Neuronal stem cell (in vitro differentiated cells): ENCODE measurements at regions not wholly inside any gene's neighbourhood (a gene's known extent, or its start where the extent isn't known, plus 50 kb on each side); places are given as distances from the start of the nearest gene placed in this dataset.

Source experiments
- DNase-seq: peaks from one replicate; pipeline ENCODE4 v3.0.0-alpha.2; 2013; ENCODE audit warnings: low spot score
- H2AFZ ChIP-seq: one replicate; pipeline ENCODE4 v1.6.1; 2013; ENCODE audit warnings: mild to moderate bottlenecking, low read length, inconsistent platforms
- H2AK5ac ChIP-seq: 2 replicates; pipeline ENCODE4 v1.6.1; 2013; ENCODE audit warnings: low read depth, mild to moderate bottlenecking, inconsistent platforms, low read length, moderate library complexity, mixed read lengths
- H2BK120ac ChIP-seq: 2 replicates; pipeline ENCODE4 v1.6.1; 2013; ENCODE audit warnings: low read depth, mild to moderate bottlenecking, inconsistent platforms, low read length, moderate library complexity, mixed read lengths
- H2BK12ac ChIP-seq: one replicate; pipeline ENCODE4 v1.6.1; 2013; ENCODE audit warnings: low read length, inconsistent platforms
- H2BK15ac ChIP-seq: 2 replicates; pipeline ENCODE4 v1.6.1; 2013; ENCODE audit warnings: mild to moderate bottlenecking, low read length, inconsistent platforms, mixed read lengths
- H2BK5ac ChIP-seq: one replicate; pipeline ENCODE4 v1.6.1; 2013; ENCODE audit warnings: inconsistent platforms, mild to moderate bottlenecking, low read length, moderate library complexity
- H3K14ac ChIP-seq: one replicate; pipeline ENCODE4 v1.6.1; 2013; ENCODE audit warnings: low read length, inconsistent platforms
- H3K18ac ChIP-seq: 2 replicates; pipeline ENCODE4 v1.6.1; 2013; ENCODE audit warnings: low read length, inconsistent platforms
- H3K23ac ChIP-seq: 2 replicates; pipeline ENCODE4 v1.6.1; 2013; ENCODE audit warnings: low read depth, mild to moderate bottlenecking, mixed read lengths, low read length, inconsistent platforms; ENCODE audit not compliant: poor library complexity
- H3K27ac ChIP-seq: replicated peaks from 3 replicates; pipeline ENCODE4 v1.5.1; 2013; ENCODE audit warnings: low read length, inconsistent platforms
- H3K27me3 ChIP-seq, 3 experiments: 2 replicates each; pipeline ENCODE4 v1.6.1; 2013; ENCODE audit warnings: low read length in 3 of 3, mild to moderate bottlenecking in 2 of 3, inconsistent platforms in 1 of 3, low read depth in 1 of 3, mixed read lengths in 1 of 3, moderate library complexity in 1 of 3; ENCODE audit not compliant: control insufficient read depth in 3 of 3, insufficient read depth in 3 of 3
- H3K36me3 ChIP-seq, 2 donors: replicated peaks in 1 of 2; 2 replicates each; pipeline ENCODE4 v1.6.1; 2013; ENCODE audit warnings: low read length in 2 of 2; ENCODE audit not compliant: control insufficient read depth in 2 of 2, insufficient read depth in 2 of 2
- H3K4ac ChIP-seq: 2 replicates; pipeline ENCODE4 v1.6.1; 2013; ENCODE audit warnings: inconsistent platforms, mild to moderate bottlenecking, low read length, moderate library complexity
- H3K4me1 ChIP-seq, 2 donors: 1 replicate in 1 of 2; 2 replicates in 1 of 2; pipeline ENCODE4 v1.6.1; 2013; ENCODE audit warnings: low read length in 2 of 2, low read depth in 1 of 2; ENCODE audit not compliant: control insufficient read depth in 2 of 2, insufficient read depth in 1 of 2
- H3K4me2 ChIP-seq: one replicate; pipeline ENCODE4 v1.6.1; 2013; ENCODE audit warnings: mild to moderate bottlenecking, low read length, inconsistent platforms; ENCODE audit not compliant: insufficient read depth, poor library complexity, severe bottlenecking
- H3K4me3 ChIP-seq, 2 donors: 2 replicates each; pipeline ENCODE4 v1.5.1; 2013; ENCODE audit warnings: low read length in 2 of 2, mild to moderate bottlenecking in 2 of 2, inconsistent platforms in 1 of 2, moderate library complexity in 1 of 2
- H3K79me1 ChIP-seq: one replicate; pipeline ENCODE4 v1.6.1; 2013; ENCODE audit warnings: low read depth, mild to moderate bottlenecking, inconsistent platforms, low read length, moderate library complexity
- H3K9ac ChIP-seq: one replicate; pipeline ENCODE4 v1.6.1; 2013; ENCODE audit warnings: mild to moderate bottlenecking, low read depth, low read length, inconsistent platforms; ENCODE audit not compliant: poor library complexity
- H3K9me3 ChIP-seq, 2 donors: replicated peaks in 1 of 2; 2 replicates each; pipeline versions ENCODE3 to v1.6.1; 2013; ENCODE audit warnings: low read length in 2 of 2, mild to moderate bottlenecking in 2 of 2, inconsistent platforms in 1 of 2, low read depth in 1 of 2, mixed read lengths in 1 of 2, moderate library complexity in 1 of 2; ENCODE audit not compliant: control insufficient read depth in 2 of 2, insufficient read depth in 1 of 2
- H4K8ac ChIP-seq: one replicate; pipeline ENCODE4 v1.6.1; 2013; ENCODE audit warnings: low read depth, mild to moderate bottlenecking, inconsistent platforms, low read length, moderate library complexity
- H4K91ac ChIP-seq: one replicate; pipeline ENCODE4 v1.6.1; 2013; ENCODE audit warnings: low read length, low read depth, mild to moderate bottlenecking, inconsistent platforms; ENCODE audit not compliant: poor library complexity
- WGBS, 2 donors: extraction: QIAGEN DNeasy Blood & Tissue Kit; methylation state at CpG; one replicate each; pipeline ENCODE4 v1.1.7; 2013; ENCODE audit warnings: missing lambda C conversion rate in 2 of 2, mixed read lengths in 1 of 2; ENCODE audit not compliant: insufficient read length in 2 of 2, insufficient replicate concordance in 1 of 2; ENCODE audit errors: extremely low coverage in 2 of 2; 5-methylcytosine and 5-hydroxymethylcytosine counted together

DNA sequence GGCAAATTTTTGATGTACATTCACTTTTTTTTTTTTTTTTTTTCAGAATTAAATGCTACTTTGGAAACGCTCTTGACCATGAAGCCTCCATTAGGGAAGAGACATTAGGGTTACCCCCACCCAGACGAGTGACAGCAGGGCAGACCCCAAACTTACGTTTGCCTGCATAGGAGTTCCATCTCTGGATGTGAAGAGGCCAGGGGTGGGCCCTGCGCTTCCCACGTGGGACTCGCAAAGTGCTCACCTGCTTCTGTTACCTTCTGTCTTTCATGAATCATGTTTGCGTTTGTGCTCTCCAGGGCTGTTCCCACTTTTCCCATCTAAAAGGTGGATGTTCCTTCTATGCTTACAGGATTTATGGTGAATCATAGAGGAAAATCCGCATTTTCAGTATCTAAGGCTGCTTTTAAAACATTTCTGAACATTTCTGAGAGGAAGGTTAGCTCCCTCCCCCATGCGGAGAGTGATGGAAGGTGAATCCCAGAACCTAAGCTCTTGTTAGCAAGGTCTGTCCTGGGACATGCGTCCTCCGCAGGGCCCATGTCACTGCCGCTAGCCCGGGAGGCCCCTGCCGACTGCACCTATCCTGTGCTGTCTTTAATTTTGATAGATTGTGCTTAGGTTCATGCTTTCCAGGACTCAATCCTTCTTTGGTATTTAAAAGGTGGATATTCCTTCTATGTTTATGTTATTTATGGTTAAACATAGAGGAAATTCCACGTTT is 135.7 kb upstream of the RTL1 start:
- no peaks in the 10 kb centered on the region for H3K79me1 ChIP-seq
- H3K27ac ChIP-seq = no peak overlapping the region
- no peak overlapping the region for H3K18ac ChIP-seq
- no peak overlapping the region for H4K91ac ChIP-seq
- peaks cover 2 to 7% of the 10 kb centered on the region in 2 donors for H3K9me3 ChIP-seq
- H2BK12ac ChIP-seq = no peak overlapping the region
- H2AK5ac ChIP-seq = no peak overlapping the region
- H3K36me3 ChIP-seq = peaks cover 0 to 2% of the 10 kb centered on the region in 2 donors
- no peak overlapping the region for H2AFZ ChIP-seq
- no peak overlapping the region for H4K8ac ChIP-seq
- no peak for DNase-seq
- H3K23ac ChIP-seq = no peak overlapping the region
- no peaks in the 10 kb centered on the region for H3K27me3 ChIP-seq
- H3K4ac ChIP-seq = no peak overlapping the region
- no peak overlapping the region for H3K4me2 ChIP-seq
- no peak overlapping the region for H2BK120ac ChIP-seq
- H3K14ac ChIP-seq = no peak overlapping the region
- no peak overlapping the region for H3K9ac ChIP-seq
- no peak overlapping the region for H3K4me3 ChIP-seq
- no CpG with 5 or more reads among the region's 15 CpGs for WGBS, 2 donors
- H2BK5ac ChIP-seq = no peak overlapping the region
- H3K4me1 ChIP-seq = no peaks in the 10 kb centered on the region
- no peak overlapping the region for H2BK15ac ChIP-seq

DNA sequence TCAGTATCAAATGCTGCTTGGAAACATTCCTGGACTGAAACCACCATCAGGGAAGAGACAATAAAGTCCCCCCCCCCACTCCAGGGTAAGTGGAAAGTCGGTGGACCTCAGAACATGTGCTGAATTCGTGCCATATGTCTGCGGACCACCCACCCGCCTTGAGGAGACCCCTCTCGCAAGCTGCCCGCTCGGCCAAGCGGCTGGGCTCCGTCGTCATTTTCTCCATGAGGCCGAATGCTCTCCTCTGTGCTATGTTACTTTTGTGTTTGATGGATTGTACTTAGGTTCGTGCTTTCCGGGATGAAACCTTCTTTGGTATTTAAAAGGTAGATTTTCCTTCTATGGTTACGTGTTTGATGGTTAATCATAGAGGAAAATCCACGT is 136.2 kb upstream of the RTL1 start:
- H3K9ac ChIP-seq = no peak overlapping the region
- no peak overlapping the region for H2AK5ac ChIP-seq
- H3K14ac ChIP-seq = no peak overlapping the region
- no peak overlapping the region for H3K18ac ChIP-seq
- H3K36me3 ChIP-seq = peaks cover 0 to 2% of the 10 kb centered on the region in 2 donors
- H3K79me1 ChIP-seq = no peaks in the 10 kb centered on the region
- no peak overlapping the region for H2BK5ac ChIP-seq
- no peak overlapping the region for H2AFZ ChIP-seq
- DNase-seq = no peak
- H2BK15ac ChIP-seq = no peak overlapping the region
- H3K4me2 ChIP-seq = no peak overlapping the region
- no peak overlapping the region for H3K27ac ChIP-seq
- no peak overlapping the region for H3K4me3 ChIP-seq
- H3K27me3 ChIP-seq = no peaks in the 10 kb centered on the region
- WGBS, 2 donors = no CpG with 5 or more reads among the region's 15 CpGs
- no peak overlapping the region for H2BK120ac ChIP-seq
- H2BK12ac ChIP-seq = no peak overlapping the region
- no peak overlapping the region for H3K4ac ChIP-seq
- no peak overlapping the region for H4K91ac ChIP-seq
- no peaks in the 10 kb centered on the region for H3K4me1 ChIP-seq
- H3K9me3 ChIP-seq = peaks cover 2 to 7% of the 10 kb centered on the region in 2 donors
- H4K8ac ChIP-seq = no peak overlapping the region
- H3K23ac ChIP-seq = no peak overlapping the region

DNA sequence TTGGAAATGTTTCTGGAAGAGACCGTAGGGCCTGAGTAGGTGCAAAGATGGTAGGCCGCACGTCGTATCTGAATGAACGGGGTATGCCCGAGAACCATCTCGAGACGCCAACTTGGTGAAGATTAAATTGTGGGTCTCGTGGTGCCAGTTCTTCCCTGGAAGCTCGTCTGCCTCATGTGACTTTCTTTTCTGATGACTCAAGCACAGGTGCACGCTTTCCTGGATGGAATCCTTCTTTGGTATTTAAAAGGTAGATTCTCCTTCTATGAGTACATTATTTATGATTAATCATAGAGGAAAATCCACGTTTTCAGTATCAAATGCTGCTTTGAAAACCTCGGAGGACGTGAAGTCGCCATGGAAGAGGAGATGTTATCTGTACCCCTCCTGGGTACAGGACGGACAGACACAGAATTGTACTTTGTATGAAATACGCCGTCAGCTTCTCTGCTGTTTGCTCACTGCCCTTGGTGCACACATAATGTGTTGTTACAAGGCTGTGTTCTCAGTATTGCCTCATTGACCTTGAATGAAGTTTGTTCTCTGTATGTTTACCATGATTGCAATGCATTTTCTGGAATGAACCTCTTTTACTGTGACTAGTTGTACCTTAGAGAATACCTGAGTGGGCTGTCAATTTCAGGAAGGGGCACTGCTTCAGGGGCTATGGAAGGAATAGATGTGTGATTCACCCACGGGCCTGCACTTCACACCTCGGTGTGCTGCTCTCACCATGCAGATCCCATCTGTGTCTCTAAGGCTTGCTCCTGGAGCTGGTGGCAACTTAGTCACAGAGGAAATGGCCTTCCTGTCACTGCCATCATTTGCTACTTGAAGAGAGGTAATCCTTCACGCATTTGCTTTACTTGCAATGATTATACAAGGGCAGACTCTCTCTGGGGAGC is 137.3 kb upstream of the RTL1 start:
- Histone ChIP-seq H3K27me3 (no peaks in the 10 kb centered on the region), H3K18ac (no peak overlapping the region), H2BK15ac (no peak overlapping the region), H4K91ac (no peak overlapping the region), H3K14ac (no peak overlapping the region), H3K4ac (no peak overlapping the region), H2BK120ac (no peak overlapping the region), H3K23ac (no peak overlapping the region), H2AFZ (no peak overlapping the region), H3K9ac (no peak overlapping the region), H3K4me3 (no peak overlapping the region), H3K27ac (no peak overlapping the region), H3K4me2 (no peak overlapping the region), H3K36me3 (peaks cover 0 to 2% of the 10 kb centered on the region in 2 donors), H2AK5ac (no peak overlapping the region), H2BK5ac (no peak overlapping the region), H2BK12ac (no peak overlapping the region), H3K9me3 (peaks cover 2 to 7% of the 10 kb centered on the region in 2 donors), H3K4me1 (no peaks in the 10 kb centered on the region), H4K8ac (no peak overlapping the region), H3K79me1 (no peaks in the 10 kb centered on the region)
- no CpG with 5 or more reads among the region's 21 CpGs for WGBS, 2 donors
- no peak for DNase-seq

DNA sequence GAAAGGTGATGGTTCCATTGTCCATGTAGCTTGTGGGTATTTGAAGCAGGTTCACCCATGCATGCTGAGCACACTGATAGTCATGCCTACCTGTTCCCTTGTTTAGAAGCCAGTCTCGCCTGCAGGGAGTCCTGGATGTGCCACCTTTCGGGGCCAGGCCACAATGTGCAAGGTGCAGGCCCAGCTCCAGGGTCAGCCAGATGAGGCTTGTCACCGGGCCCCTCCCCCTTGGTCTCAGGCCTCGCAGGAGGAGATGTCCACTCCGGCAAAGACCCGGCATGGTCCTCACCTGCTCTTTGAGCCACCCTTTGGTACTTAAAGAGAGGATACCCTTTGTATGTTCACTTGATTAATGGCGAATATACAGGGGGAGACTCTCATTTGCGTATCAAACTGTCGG is 140.4 kb upstream of the RTL1 start:
- Histone ChIP-seq H4K91ac (no peak overlapping the region), H3K36me3 (no peaks in the 10 kb centered on the region), H2BK5ac (no peak overlapping the region), H3K9ac (no peak overlapping the region), H2BK120ac (no peak overlapping the region), H3K14ac (no peak overlapping the region), H2AK5ac (no peak overlapping the region), H3K4me3 (no peak overlapping the region), H2AFZ (no peak overlapping the region), H3K79me1 (peaks cover 1% of the 10 kb centered on the region), H3K27ac (no peak overlapping the region), H3K27me3 (no peaks in the 10 kb centered on the region), H2BK15ac (no peak overlapping the region), H3K4me2 (no peak overlapping the region), H3K4ac (no peak overlapping the region), H2BK12ac (no peak overlapping the region), H3K4me1 (no peaks in the 10 kb centered on the region), H3K23ac (no peak overlapping the region), H3K18ac (no peak overlapping the region), H3K9me3 (peaks cover 2 to 11% of the 10 kb centered on the region in 2 donors), H4K8ac (no peak overlapping the region)
- WGBS, 2 donors = no CpG with 5 or more reads among the region's 9 CpGs
- no peak for DNase-seq
